Endometrium (tissue), 2 donors: ENCODE measurements at regions not wholly inside any gene's neighbourhood (a gene's known extent, or its start where the extent isn't known, plus 50 kb on each side); places are given as distances from the start of the nearest gene placed in this dataset.
A peak's percentile ranks its signal among the peaks of the same experiment; 100 is the strongest.

Experiments used
- FAIRE-seq: peaks from 2 replicates; lab custom pipeline; 2012; peaks lifted over from hg19 to GRCh38; lab: Jason Lieb, UNC
- donor health status: control.
- donor health status: control.

GRCh38 chr6:48057601-48058000 lies 53.4 kb downstream of the PTCHD4 start:
- FAIRE-seq: no peak

- no peak for FAIRE-seq
Observed at GRCh38 chr6:48048451-48049146, 62.4 kb downstream of the PTCHD4 start.

- FAIRE-seq: no peak
Observed at GRCh38 chr6:48041894-48042293, 69.1 kb downstream of the PTCHD4 start.

GRCh38 chr6:48037946-48038345 lies 73.1 kb downstream of the PTCHD4 start:
- FAIRE-seq: peak; percentile 23

GRCh38 chr6:48036316-48036715 lies 74.7 kb downstream of the PTCHD4 start:
- no peak for FAIRE-seq

GRCh38 chr6:48032151-48032550 lies 78.8 kb downstream of the PTCHD4 start:
- FAIRE-seq: no peak

GRCh38 chr6:48031711-48032110 lies 79.3 kb downstream of the PTCHD4 start:
- no peak for FAIRE-seq

GRCh38 chr6:48027704-48028435 lies 83.1 kb downstream of the PTCHD4 start:
- no peak for FAIRE-seq

GRCh38 chr6:48024956-48025355 lies 86.0 kb downstream of the PTCHD4 start:
- FAIRE-seq: no peak

GRCh38 chr6:48021904-48022303 lies 89.1 kb downstream of the PTCHD4 start:
- FAIRE-seq: no peak

GRCh38 chr6:48016020-48016755 lies 94.8 kb downstream of the PTCHD4 start:
- no peak for FAIRE-seq

GRCh38 chr6:47992809-47993208 lies 118.2 kb downstream of the PTCHD4 start:
- FAIRE-seq: no peak

- FAIRE-seq: no peak
Observed at GRCh38 chr6:47983491-47983890, 127.5 kb downstream of the PTCHD4 start.

GRCh38 chr6:47977314-47977713 lies 133.7 kb downstream of the PTCHD4 start:
- no peak for FAIRE-seq

GRCh38 chr6:47974106-47974505 lies 136.9 kb downstream of the PTCHD4 start:
- FAIRE-seq: no peak

GRCh38 chr6:47970826-47971225 lies 140.2 kb downstream of the PTCHD4 start:
- no peak for FAIRE-seq

GRCh38 chr6:47967843-47968242 lies 143.2 kb downstream of the PTCHD4 start:
- no peak for FAIRE-seq

- FAIRE-seq: no peak
Observed at GRCh38 chr6:47964969-47965368, 146.0 kb downstream of the PTCHD4 start.

- FAIRE-seq: no peak
Observed at GRCh38 chr6:47952640-47953039, 158.4 kb downstream of the PTCHD4 start.

GRCh38 chr6:47944846-47945245 lies 163.0 kb downstream of the OPN5 start:
- no peak for FAIRE-seq

- FAIRE-seq: no peak
Observed at GRCh38 chr6:47938405-47938804, 156.6 kb downstream of the OPN5 start.

GRCh38 chr6:47936820-47937219 lies 155.0 kb downstream of the OPN5 start:
- no peak for FAIRE-seq

GRCh38 chr6:47934023-47934422 lies 152.2 kb downstream of the OPN5 start:
- FAIRE-seq: no peak
